M059J (cell line): ENCODE measurements at regions not wholly inside any gene's neighbourhood (a gene's known extent, or its start where the extent isn't known, plus 50 kb on each side); places are given as distances from the start of the nearest gene placed in this dataset.
A peak's percentile ranks its signal among the peaks of the same experiment; 100 is the strongest.

ENCODE experiments used
- DNase-seq: peaks from one replicate; pipeline ENCODE4 v3.0.0-alpha.2; 2012; ENCODE audit warnings: low read depth

DNA sequence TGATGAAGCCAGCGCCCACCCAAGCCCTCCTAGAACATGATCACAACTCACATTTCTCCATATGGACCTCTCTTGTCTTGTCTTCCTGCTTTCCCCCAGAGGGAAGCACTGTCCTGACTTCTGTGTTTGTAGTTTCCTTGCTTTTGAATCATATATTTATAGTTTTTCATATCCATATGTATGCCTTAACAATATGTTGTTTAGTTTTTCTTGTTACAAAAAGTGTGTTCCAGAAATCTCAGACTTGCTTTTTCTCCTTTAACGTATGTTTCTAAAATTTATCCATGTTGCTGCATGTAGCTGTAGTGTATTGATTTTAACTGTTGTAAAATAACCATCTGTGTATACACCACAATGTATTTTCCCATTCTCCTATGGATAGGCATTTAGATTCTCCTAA is 182.0 kb upstream of the SMIM23 start:
- no peak for DNase-seq

DNA sequence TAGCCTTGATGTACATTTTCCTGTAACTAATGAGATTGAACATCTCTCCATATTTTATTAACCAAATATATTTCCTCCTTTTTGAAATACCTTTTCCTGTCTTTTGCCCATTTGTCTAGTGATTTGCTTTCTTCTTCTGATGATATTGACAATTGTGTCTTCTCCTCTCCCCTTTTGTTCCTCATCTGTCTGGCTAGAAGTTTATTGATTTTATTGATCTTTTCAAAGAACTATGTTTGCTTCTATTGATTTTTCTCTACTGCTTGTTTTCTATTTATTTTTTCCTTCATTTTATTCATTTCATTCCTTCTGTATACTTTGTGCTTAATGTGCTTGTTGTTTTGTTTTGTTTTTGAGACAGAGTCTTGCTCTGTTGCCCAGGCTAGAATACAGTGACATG is 181.4 kb upstream of the SMIM23 start:
- DNase-seq = no peak

DNA sequence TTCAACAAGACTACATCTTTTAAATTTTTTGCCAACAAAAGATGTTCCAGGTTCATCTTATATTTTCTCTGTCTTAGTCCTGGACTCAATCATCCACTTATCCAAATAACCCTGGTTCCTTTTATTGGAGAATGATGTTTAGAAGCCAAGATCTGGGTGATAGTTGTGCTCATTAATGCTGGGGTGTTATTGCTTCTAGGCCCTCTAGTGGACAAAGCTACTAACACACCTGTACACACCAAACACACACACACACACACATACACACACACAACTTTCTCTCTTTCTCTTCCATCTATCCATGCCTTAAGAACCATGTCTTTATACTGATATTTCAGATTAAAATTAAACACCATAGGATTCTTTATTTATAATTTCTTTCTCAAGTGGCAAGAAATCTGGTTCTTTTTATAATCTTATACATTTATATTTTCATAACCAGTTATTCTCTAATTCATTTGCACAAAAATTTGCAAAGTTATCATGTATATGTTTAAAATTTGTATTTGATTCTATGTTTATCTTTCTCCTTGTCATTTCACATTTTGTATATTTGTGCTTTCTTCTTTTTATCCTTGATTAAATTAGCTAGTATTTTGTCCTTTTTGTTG is 179.1 kb upstream of the SMIM23 start:
- no peak for DNase-seq

DNA sequence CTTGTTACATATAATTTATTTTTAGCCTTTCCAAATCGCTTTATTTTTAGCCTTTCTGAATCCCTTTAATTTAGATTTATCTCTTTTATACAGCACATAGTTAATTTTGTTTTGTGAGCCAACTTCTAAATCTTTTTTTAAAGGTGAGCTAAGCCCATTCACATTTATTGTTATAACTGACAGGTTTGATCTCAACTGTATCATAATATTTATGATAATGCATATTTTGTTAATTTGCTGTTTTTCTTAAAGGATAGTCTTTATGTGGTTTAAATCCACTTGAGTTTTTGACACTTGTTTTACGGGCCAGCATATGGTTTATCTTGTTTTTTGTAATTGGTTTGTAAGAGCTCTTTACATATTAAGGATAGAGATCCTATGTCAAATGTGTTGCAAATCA is 177.8 kb upstream of the SMIM23 start:
- DNase-seq = no peak

DNA sequence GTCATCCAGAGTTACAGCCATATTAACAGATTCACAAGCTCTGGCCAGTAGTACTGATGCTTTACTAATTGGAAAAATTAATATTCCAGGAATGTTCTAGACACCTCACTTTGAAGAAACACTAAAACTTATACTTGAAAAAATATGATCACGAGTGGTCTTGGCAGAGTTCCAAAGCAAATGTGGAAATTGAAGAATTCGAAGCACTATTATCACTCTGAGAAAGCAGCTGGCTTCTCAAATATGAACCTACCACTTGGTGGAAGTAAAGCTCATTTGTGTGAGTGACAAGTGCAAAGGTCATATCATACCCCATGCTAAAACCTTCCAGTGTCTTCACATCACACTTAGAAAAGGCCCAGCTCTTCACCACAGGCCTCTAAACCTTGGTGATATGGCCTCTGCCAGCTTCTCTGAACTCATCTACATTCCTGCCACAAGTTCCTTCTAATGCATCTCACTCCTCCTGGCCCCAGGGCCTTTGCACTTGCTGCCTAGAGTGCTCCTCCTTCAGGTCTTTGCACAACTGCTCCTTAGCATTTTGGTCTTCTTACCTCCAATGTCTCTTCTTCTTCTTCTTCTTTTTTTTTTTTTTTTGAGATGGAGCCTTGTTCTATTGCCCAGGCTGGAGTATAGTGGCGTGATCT is 175.7 kb upstream of the SMIM23 start:
- DNase-seq = no peak

DNA sequence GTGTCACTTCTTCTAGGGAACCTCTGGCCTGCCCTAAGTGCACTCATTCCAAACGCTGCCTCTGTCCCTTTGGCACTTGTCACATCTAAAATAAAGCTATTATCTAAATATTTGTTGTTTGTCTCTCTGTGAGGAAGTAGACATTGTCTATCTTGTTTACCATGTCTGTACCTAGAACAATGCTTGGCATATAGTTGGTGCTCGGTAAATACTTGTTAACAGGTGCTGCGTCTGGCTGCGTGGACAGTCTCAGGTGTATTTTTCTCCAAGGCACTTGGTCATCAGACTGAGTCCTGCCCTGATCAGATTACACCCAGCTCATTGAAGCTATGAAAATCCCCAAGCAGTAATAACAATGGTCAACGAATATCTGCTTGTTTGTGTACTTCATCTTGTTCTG is 174.9 kb upstream of the SMIM23 start:
- no peak for DNase-seq

DNA sequence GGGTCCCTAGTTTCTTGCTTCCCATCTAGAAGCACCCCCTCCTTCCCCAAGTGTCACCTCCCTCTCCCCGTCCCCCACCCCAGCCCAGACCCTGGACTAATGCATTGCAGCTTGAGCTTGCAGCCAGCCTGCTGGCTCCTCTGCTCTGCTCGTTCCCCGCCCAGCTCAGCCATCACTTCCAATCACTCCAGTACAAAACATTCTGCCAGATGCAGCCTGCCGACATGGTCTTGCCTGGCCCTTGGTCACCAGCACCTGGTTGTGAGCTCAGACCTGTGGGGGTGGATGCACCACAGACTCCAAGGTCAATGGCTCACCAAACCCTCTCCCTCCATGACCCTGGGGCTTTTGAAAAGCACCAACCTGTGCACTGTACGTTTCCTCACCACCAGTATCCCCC is 172.9 kb upstream of the SMIM23 start:
- DNase-seq = no peak

DNA sequence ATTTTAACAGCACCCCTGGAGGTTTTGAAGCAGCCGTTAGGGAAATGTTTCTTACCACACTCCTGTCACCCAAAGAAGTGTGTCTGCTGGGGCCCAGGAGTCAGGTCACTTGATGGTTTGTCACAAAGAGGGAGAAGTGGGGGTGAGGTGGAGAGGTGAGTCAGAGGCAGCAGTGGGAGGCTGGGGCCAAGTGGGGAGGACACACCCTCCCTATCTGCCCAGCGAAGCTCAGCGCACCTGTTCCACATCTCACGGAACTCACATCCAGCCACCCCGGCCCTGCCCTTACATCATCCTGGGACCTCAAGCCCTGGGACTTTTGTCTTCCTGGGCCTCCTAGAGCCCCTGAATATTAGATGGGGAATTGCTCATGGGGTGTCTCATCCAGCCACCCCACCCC is 171.1 kb upstream of the SMIM23 start:
- no peak for DNase-seq

DNA sequence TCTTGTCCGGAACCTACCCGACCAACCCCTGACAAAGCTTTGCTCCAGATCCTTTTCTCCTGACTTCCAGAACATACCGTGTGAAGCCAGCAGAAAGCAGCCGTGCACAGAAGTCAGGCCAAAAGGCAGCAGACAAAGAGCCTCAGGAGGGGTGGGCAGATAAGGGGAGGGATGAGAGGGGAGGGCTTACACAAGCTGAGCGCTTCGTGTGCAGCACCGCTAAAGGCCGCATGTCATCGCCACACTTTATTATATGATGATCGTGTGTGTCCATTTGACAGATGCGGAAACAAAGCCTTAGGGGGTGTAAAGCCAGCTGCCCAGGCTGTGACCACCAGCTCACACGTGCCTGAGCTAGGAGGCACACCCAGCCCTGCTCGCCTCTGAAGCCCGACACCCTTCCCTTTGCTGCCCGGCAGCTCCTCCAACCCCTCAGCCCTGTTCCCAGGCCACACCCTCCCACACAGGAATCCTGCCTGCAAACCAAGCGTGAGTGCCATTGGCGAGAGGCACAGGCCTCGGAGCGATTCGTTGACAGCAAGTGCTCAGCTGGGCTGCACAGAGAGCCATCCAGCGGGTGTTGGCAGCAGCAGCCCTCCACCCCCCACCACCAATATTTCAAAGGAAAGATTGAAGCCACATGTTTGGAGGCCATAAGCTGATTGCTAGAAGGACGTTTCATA is 170.5 kb upstream of the SMIM23 start:
- DNase-seq = no peak

DNA sequence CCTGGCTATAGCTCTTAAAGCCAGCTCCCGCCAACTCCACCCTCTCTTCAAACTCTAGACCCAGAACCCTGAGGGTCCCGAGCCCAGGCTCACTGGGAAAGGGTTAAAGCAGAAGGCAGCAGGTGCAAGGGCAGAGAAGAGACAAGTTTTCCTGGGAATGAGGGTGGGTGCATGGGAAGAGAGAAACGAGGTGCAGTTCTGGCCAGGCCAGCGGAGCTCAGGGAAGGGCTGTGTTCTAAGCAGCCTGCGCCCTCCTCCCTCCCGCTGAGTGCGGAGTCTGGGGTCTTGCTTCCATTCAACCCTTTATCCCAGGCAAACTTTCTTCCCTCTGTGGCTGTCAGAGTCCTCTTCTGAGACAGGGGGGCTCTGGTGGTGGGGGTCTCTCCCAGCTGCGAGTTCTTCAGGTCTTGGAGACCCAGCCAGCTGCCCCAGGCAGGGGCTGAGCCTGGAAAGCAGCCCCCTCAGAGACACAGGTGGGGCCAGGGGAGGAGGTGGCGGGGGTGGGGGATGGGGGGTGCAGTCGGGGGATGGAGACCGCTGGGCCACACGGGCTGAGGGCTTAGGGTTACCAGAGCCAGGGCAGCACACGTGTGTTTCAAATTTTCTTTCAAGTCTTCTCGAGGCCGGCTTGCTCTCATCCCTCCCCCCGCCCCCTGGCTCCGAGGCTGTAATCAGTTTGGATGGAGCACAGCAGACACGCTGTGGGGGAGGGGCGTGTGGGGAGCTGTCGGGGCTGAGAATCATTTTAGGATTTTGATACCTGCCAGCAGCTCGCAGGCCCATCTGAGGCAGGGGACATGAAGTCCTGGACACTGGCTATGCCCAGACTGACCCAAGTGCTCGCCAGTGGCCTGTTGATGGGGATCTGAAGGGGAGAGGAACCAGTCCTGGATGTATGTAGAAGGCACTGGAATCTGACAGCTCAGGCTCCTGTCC is 169.6 kb upstream of the SMIM23 start:
- no peak for DNase-seq

DNA sequence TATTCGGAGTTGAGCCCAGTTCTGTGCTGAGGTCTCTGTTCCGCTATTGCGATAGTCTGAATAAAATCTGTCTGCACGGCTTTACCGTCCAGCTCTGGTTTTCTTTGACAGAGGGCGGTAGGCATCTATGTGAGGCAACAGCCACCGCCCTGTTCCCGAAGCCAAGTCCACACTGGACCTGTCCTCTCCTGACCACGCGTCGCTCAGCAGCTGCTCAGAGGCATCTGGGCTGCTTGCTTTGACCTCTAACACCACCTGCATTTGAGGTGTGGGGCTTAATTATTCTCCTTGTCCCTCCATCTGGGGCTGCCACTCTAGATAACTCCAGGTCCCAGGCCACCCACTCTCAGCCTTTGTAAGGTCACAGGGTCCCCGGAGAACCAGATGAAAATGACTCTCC is 168.4 kb upstream of the SMIM23 start:
- DNase-seq = no peak

DNA sequence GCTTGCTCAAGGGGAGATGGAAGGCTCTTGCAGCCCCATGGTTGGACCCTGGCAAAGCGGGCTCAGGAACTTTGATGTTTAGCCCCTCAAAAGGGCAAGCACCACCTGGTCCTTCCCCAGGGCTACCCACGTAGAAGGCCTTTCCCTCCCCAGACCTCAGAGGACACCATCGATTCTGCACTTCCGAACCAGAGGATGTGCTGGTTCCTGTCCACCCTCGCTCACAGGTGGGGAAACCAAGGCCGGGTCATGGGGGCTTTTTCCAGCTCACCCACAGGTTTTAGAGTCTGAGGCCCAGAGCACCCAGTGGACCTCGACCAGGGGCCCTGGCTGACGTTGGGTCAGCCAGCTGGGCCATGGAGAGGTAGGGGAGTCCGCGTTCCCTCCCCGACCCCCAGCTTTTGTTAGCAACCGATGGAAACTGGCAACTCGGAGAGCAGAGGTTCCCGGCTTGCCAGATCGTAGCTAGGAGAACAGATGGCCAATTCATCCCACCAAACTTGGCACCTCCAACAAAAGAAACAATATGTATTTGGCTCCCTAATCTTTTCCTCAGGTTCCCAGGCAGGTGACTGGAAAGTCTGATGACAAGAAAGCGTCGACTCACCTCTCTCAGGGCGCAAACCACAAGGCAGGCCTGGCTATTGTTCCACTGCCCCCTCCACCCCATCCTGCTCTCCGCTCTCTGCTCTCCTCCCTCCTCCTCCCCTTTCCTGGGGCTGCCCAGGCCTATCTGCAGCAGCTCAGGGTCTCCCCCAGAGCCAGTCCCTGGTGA is 167.6 kb upstream of the SMIM23 start:
- DNase-seq = no peak

DNA sequence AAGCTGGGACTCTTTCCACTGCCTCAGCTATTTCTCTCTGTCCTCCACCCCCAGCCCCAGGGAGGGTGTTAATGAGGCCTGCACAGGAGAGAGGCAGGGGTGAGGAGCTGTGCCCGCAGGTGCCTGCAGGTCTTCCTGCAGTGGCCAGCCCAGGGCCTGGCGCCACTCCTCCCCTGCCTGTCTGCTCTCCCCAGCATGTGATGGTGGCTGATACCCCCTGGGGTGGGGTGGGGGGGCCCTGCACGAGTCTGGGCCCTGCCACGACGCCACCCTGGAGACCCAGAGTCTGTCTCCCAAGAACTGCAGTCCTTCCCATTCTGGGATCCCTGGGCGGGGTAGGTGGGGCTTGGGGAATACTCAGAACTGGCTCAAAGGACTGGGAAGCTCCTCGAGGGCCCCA is 166.4 kb upstream of the SMIM23 start:
- DNase-seq = no peak

DNA sequence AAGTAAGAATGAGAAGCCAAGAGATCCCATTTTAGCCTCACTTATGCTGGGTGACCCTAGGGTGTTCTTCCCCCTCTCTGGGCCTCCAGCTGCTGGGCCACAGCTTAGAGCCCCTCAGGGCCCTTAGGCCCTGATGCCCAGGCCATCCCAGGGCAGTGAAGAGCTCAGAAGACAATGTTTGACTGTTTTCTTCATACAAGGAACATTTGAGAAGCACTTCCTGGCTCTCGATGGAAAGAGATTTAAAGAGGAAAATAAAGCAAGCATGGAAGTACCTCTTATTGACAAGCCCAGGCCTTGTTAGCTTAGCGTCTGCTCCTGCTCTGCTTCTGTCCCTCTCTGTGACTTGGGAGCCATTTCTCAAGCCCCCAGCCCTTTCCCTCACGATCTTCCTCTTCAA is 165.9 kb upstream of the SMIM23 start:
- DNase-seq = no peak

DNA sequence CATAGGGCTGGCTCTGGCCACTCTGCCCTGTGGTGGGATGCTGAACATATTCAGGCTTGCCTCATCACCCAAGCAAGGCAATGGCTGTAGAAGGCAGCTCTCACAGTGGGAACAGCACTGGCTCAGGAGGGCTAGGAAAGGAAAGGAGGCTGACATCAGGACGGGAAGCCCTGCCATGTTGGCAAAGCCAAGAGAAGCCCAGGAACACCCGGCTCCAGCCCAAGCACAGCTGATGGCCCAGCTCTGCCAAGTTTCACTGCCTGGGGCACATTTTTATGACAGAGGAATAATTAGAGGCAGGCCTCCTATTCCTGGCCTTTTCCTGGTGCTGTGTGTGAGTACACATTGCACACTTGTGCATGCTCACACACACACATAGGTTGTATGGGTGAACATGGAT is 163.6 kb upstream of the SMIM23 start:
- peak; percentile 49 for DNase-seq

DNA sequence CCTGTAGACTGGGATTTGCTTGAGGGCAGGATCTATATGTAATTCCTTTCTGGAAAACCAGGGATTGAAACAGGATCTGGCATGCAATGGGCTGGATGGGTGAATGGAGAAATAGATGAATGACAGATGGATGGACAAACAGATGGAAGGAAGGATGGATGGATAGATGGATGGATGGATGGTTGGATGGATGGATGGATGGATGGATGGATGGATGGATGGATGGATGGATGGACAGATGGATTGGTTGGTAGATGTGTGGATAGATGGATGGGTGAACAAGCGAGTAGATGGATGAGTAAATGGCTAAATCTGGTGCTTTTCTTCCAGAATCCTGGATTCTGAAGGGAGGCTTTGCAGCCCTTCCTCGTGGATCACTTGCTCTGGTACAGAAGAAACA is 162.5 kb upstream of the SMIM23 start:
- no peak for DNase-seq

DNA sequence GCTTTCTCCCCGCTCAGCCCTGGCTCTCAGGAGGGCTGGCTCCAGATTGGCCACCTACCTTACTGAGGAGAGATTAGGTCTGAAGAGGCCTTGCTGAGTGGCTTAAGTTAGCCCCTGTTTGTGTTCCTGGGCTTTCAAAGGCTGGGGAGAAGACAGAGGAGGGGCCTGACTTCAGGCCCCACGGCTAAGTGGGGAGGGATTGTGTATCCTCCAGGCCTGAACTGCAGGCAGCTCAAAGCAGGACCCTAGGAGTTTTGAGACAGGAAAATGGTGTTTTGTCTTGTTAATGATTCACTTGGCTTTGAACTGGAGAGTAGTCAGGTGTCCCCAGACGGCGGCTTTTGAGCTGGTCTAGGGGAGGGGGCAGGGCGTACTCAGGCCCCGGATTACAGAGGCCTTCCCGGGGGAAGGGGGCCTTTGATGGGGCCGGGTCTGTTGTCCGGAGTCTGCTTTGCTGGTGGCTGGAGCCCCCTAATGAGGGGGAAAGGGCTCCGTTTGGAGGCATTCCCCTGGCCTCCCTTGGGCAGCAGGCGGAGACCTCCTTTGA is 162.0 kb upstream of the SMIM23 start:
- DNase-seq = no peak

DNA sequence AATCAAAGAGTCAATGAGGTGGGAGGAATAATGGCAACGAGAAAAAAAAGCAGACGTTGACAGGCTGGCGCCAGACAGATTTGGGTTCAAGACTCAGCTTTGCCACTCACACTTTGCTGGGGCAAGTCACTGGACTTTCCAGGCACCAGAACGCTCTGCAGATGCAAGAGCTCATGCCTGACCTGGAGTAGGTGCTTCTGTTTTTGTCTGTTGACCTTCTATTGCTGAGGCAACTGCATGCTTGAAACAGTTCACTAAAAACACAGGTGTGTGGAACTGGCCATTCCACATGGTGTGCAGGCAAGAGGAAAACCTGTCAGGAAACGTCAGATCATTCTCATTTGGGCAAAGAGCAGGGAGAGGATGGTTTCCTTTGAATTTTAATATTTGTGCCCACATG is 161.2 kb upstream of the SMIM23 start:
- no peak for DNase-seq

DNA sequence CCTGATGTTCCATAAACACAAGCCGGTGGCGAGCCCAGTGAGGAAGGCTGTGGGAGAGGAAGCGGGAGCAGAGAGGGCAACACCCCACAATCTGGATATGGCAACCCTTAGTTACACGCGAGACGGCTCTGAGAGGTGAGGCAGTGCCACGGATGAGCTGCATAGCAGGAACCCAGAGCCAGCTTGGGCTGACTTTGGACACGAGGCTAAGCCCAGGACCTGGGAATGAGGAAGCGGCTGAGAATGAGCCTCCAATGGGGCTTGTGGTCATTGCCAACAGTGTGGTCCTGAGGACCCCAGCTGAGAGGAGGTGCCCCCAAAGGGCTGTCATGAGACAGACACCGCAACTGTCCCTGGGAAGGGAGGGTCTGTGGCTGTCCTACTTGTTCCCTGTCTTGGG is 160.0 kb upstream of the SMIM23 start:
- DNase-seq = no peak

DNA sequence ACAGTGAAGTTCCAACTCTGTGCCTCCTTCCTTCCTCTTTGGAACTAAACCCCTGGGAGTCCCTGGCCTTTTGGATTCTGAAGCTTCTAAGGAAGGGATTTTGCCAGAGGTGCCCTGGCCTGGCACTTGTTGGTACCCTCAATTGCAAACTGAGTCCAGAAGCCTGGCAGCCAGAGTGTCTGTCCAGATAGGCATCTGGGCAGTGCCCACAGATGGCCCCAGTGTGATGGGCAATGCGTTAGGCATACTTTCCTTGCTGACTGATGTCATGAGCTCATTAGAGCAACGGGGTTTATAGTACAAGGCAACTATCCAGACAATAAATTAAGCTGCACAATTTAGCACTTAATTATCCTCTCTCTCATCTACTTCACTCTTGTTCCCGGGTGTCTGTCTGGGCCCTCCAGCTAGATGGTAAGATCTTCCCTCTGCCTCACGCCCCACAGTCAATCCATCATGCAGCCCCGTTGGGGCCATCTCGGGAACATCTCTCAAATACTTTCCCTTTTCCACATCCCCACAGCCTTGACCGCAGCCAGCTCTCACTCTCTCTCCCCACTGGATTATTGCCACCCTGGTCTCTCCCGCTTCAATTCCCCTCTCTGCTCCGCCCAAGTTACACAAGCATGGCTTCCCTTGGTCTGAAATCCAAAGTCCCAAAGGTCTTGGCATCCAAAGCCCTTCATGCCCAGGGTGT is 157.5 kb upstream of the SMIM23 start:
- peak; percentile 32 for DNase-seq

DNA sequence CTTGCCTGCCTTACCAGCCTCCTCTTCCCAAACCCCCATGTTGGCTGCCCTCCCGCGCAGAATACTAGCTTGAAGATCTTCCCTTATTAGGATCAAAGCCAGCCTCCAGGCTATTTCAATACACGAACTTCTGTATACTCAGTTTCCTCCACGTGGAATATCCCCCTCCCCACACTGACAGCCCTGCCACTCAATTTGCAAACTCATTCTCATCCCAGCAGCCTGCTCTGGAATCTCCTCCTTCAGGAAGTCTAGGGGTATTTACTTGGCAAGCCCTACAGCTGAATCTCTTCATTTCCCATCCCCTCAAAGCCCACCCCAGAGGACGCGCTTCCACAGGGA is 157.0 kb upstream of the SMIM23 start:
- DNase-seq = no peak
